ENCODE measurements at regions not wholly inside any gene's neighbourhood (a gene's known extent, or its start where the extent isn't known, plus 50 kb on each side); places are given as distances from the start of the nearest gene placed in this dataset.
A peak's percentile ranks its signal among the peaks of the same experiment; 100 is the strongest.

- no peak for DNase-seq
These were observed 117.9 kb upstream of the MLN start for GRCh38 chr6:33921745-33922144.

GRCh38 chr6:33918175-33918695, 114.4 kb upstream of the MLN start:
- no peak for DNase-seq

GRCh38 chr6:33915134-33915533, 111.3 kb upstream of the MLN start:
- DNase-seq, result no peak

- no peak for DNase-seq
These were observed 110.8 kb upstream of the MLN start for GRCh38 chr6:33914645-33915044.

- no peak for DNase-seq
These were observed 108.4 kb upstream of the MLN start for GRCh38 chr6:33912195-33912594.

- DNase-seq, result no peak
These were observed 107.7 kb upstream of the MLN start for GRCh38 chr6:33911488-33911887.

- DNase-seq, result no peak
These were observed 106.8 kb upstream of the MLN start for GRCh38 chr6:33910594-33910993.

- DNase-seq, result no peak
These were observed 105.9 kb upstream of the MLN start for GRCh38 chr6:33909737-33910136.

GRCh38 chr6:33908025-33908424, 104.2 kb upstream of the MLN start:
- DNase-seq, result peak; percentile 65

GRCh38 chr6:33907227-33907626, 103.4 kb upstream of the MLN start:
- no peak for DNase-seq

GRCh38 chr6:33906439-33906838, 102.6 kb upstream of the MLN start:
- no peak for DNase-seq

- DNase-seq, result no peak
These were observed 101.3 kb upstream of the MLN start for GRCh38 chr6:33905071-33905609.

GRCh38 chr6:33904747-33905065, 100.9 kb upstream of the MLN start:
- DNase-seq, result no peak

- no peak for DNase-seq
These were observed 100.4 kb upstream of the MLN start for GRCh38 chr6:33904050-33904746.

- no peak for DNase-seq
These were observed 99.8 kb upstream of the MLN start for GRCh38 chr6:33903579-33903978.

- no peak for DNase-seq
These were observed 98.7 kb upstream of the MLN start for GRCh38 chr6:33902457-33902853.

- no peak for DNase-seq
These were observed 98.1 kb upstream of the MLN start for GRCh38 chr6:33901822-33902456.

- no peak for DNase-seq
These were observed 95.0 kb upstream of the MLN start for GRCh38 chr6:33898771-33899170.

- DNase-seq, result no peak
These were observed 93.5 kb upstream of the MLN start for GRCh38 chr6:33897189-33897780.

GRCh38 chr6:33896391-33897188, 92.8 kb upstream of the MLN start:
- no peak for DNase-seq

- DNase-seq, result no peak
These were observed 92.2 kb upstream of the MLN start for GRCh38 chr6:33895988-33896387.

GRCh38 chr6:33895296-33895695, 91.5 kb upstream of the MLN start:
- no peak for DNase-seq

GRCh38 chr6:33894438-33894837, 90.6 kb upstream of the MLN start:
- DNase-seq, result no peak

All from eye (tissue), 1 donor.